ENCODE measurements at regions not wholly inside any gene's neighbourhood (a gene's known extent, or its start where the extent isn't known, plus 50 kb on each side); places are given as distances from the start of the nearest gene placed in this dataset.
A peak's percentile ranks its signal among the peaks of the same experiment; 100 is the strongest.

- TF ChIP-seq, protein P1, sequence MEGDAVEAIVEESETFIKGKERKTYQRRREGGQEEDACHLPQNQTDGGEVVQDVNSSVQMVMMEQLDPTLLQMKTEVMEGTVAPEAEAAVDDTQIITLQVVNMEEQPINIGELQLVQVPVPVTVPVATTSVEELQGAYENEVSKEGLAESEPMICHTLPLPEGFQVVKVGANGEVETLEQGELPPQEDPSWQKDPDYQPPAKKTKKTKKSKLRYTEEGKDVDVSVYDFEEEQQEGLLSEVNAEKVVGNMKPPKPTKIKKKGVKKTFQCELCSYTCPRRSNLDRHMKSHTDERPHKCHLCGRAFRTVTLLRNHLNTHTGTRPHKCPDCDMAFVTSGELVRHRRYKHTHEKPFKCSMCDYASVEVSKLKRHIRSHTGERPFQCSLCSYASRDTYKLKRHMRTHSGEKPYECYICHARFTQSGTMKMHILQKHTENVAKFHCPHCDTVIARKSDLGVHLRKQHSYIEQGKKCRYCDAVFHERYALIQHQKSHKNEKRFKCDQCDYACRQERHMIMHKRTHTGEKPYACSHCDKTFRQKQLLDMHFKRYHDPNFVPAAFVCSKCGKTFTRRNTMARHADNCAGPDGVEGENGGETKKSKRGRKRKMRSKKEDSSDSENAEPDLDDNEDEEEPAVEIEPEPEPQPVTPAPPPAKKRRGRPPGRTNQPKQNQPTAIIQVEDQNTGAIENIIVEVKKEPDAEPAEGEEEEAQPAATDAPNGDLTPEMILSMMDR (IDR thresholded peaks at IDR 0.05; ENCODE audit: insufficient read depth, low read depth, low read length) = peak; percentile 93
- TF ChIP-seq EZH2 (IDR thresholded peaks at IDR 0.05; ENCODE audit: insufficient read depth, low read length) = no peak
These were observed 425.7 kb downstream of the KLF12 start for GRCh38 chr13:73708393-73708985.
